Hepatocyte (in vitro differentiated cells): ENCODE measurements at regions not wholly inside any gene's neighbourhood (a gene's known extent, or its start where the extent isn't known, plus 50 kb on each side); places are given as distances from the start of the nearest gene placed in this dataset.

Experiments
- DNase-seq: peaks from one replicate; pipeline ENCODE4 v3.0.0-alpha.2; 2016; ENCODE audit warnings: low spot score
- H2AFZ ChIP-seq: fragments of 200-600 bp; sonication (generic); 2 replicates; pipeline ENCODE4 v1.6.0; 2016; ENCODE audit warnings: antibody characterized with exemption, mild to moderate bottlenecking
- H3K27ac ChIP-seq: fragments of 200-600 bp; sonication (generic); 2 replicates; pipeline ENCODE4 v1.5.1; 2016; ENCODE audit warnings: mild to moderate bottlenecking
- H3K27me3 ChIP-seq: fragments of 200-600 bp; sonication (generic); 2 replicates; pipeline ENCODE4 v1.6.1; 2016
- H3K36me3 ChIP-seq: fragments of 200-600 bp; sonication (generic); replicated peaks from 2 replicates; pipeline ENCODE4 v1.5.1; 2016; ENCODE audit warnings: low read depth; ENCODE audit not compliant: insufficient read depth
- H3K4me1 ChIP-seq: fragments of 200-600 bp; sonication (generic); 2 replicates; pipeline ENCODE4 v1.5.1; 2016; ENCODE audit warnings: mild to moderate bottlenecking, moderate library complexity; ENCODE audit not compliant: insufficient read depth
- H3K4me2 ChIP-seq: fragments of 200-600 bp; sonication (generic); 2 replicates; pipeline ENCODE4 v1.6.0; 2016
- H3K4me3 ChIP-seq: fragments of 200-600 bp; sonication (generic); 2 replicates; pipeline ENCODE4 v1.5.1; 2016; ENCODE audit warnings: mild to moderate bottlenecking
- H3K79me2 ChIP-seq: fragments of 200-600 bp; sonication (generic); 2 replicates; pipeline ENCODE4 v1.6.0; 2017; ENCODE audit warnings: mild to moderate bottlenecking
- H3K9me2 ChIP-seq: fragments of 200-600 bp; sonication (generic); replicated peaks from 2 replicates; pipeline ENCODE4 v1.6.0; 2017; ENCODE audit warnings: mild to moderate bottlenecking; ENCODE audit not compliant: insufficient read depth
- H3K9me3 ChIP-seq: fragments of 200-600 bp; sonication (generic); 2 replicates; pipeline ENCODE4 v1.5.1; 2016; ENCODE audit warnings: low read depth, mild to moderate bottlenecking
- H4K20me1 ChIP-seq: fragments of 200-600 bp; sonication (generic); 2 replicates; pipeline ENCODE4 v1.6.0; 2016; ENCODE audit warnings: mild to moderate bottlenecking; ENCODE audit not compliant: insufficient read depth, poor library complexity, severe bottlenecking
- CTCF ChIP-seq: fragments of 200-600 bp; sonication (generic); IDR thresholded peaks from 2 replicates; pipeline ENCODE4 v1.5.1; 2016; ENCODE audit warnings: antibody characterized with exemption, mild to moderate bottlenecking; ENCODE audit not compliant: poor library complexity
- EZH2 ChIP-seq: fragments of 200-600 bp; sonication (generic); IDR thresholded peaks from 2 replicates; pipeline ENCODE4 v1.6.1; 2016; ENCODE audit warnings: antibody characterized with exemption, mild to moderate bottlenecking, borderline replicate concordance
- EZH2phosphoT487 ChIP-seq: fragments of 200-600 bp; sonication (generic); IDR thresholded peaks from one replicate; pipeline ENCODE4 v1.6.1; 2018; ENCODE audit warnings: antibody characterized with exemption, mild to moderate bottlenecking, low read depth, moderate library complexity; ENCODE audit not compliant: unreplicated experiment, severe bottlenecking
- WGBS: methylation state at CpG from one replicate; pipeline ENCODE4 v1.1.6; 2016; ENCODE audit warnings: low lambda C conversion rate; ENCODE audit errors: missing lambda C conversion rate; 5-methylcytosine and 5-hydroxymethylcytosine counted together

- Histone ChIP-seq H3K4me3 (no peak overlapping the region), H3K4me1 (no peaks in the 10 kb centered on the region), H3K27me3 (peaks cover 5% of the 10 kb centered on the region), H4K20me1 (no peaks in the 10 kb centered on the region), H3K79me2 (no peaks in the 10 kb centered on the region), H3K9me2 (no peaks in the 10 kb centered on the region), H2AFZ (no peak overlapping the region), H3K27ac (no peak overlapping the region), H3K4me2 (no peak overlapping the region), H3K9me3 (no peaks in the 10 kb centered on the region), H3K36me3 (no peaks in the 10 kb centered on the region)
- WGBS = 75% methylated on average over 5 of the region's 5 CpGs
- no peak for DNase-seq
- no peak for TF ChIP-seq CTCF
- TF ChIP-seq EZH2 = no peak
- no peak for TF ChIP-seq EZH2phosphoT487
These were observed 321.5 kb upstream of the CHD6 start for GRCh38 chr20:41939659-41940058.

GRCh38 chr20:41938353-41938752 is 320.2 kb upstream of the CHD6 start:
- no peak for DNase-seq
- H4K20me1 ChIP-seq = no peaks in the 10 kb centered on the region
- H3K9me3 ChIP-seq = no peaks in the 10 kb centered on the region
- H3K79me2 ChIP-seq = no peaks in the 10 kb centered on the region
- H3K27me3 ChIP-seq = peaks cover 5% of the 10 kb centered on the region
- H2AFZ ChIP-seq = no peak overlapping the region
- no peaks in the 10 kb centered on the region for H3K4me1 ChIP-seq
- 39% methylated on average over 2 of the region's 2 CpGs for WGBS
- no peak overlapping the region for H3K27ac ChIP-seq
- H3K9me2 ChIP-seq = no peaks in the 10 kb centered on the region
- H3K4me3 ChIP-seq = no peak overlapping the region
- H3K36me3 ChIP-seq = no peaks in the 10 kb centered on the region
- no peak overlapping the region for H3K4me2 ChIP-seq
- TF ChIP-seq CTCF = no peak
- no peak for TF ChIP-seq EZH2
- no peak for TF ChIP-seq EZH2phosphoT487

- no peaks in the 10 kb centered on the region for H3K4me1 ChIP-seq
- no peak overlapping the region for H3K4me3 ChIP-seq
- no peak overlapping the region for H3K4me2 ChIP-seq
- H3K36me3 ChIP-seq = no peaks in the 10 kb centered on the region
- no peaks in the 10 kb centered on the region for H4K20me1 ChIP-seq
- no peaks in the 10 kb centered on the region for H3K9me2 ChIP-seq
- no peaks in the 10 kb centered on the region for H3K27me3 ChIP-seq
- H3K27ac ChIP-seq = no peak overlapping the region
- TF ChIP-seq EZH2 (no peak), CTCF (no peak), EZH2phosphoT487 (no peak)
- H2AFZ ChIP-seq = no peak overlapping the region
- 71% methylated on average over 4 of the region's 4 CpGs for WGBS
- DNase-seq = no peak
- no peaks in the 10 kb centered on the region for H3K9me3 ChIP-seq
- no peaks in the 10 kb centered on the region for H3K79me2 ChIP-seq
These were observed 317.1 kb upstream of the CHD6 start for GRCh38 chr20:41935259-41935791.

- no peak for TF ChIP-seq CTCF
- TF ChIP-seq EZH2 = no peak
- no peak for TF ChIP-seq EZH2phosphoT487
- H4K20me1 ChIP-seq = no peaks in the 10 kb centered on the region
- no peaks in the 10 kb centered on the region for H3K36me3 ChIP-seq
- WGBS = 86% methylated on average over 7 of the region's 7 CpGs
- no peaks in the 10 kb centered on the region for H3K79me2 ChIP-seq
- H3K9me3 ChIP-seq = no peaks in the 10 kb centered on the region
- H3K9me2 ChIP-seq = no peaks in the 10 kb centered on the region
- H3K27ac ChIP-seq = no peak overlapping the region
- no peak for DNase-seq
- H3K27me3 ChIP-seq = no peaks in the 10 kb centered on the region
- H3K4me2 ChIP-seq = no peak overlapping the region
- H3K4me1 ChIP-seq = no peaks in the 10 kb centered on the region
- no peak overlapping the region for H3K4me3 ChIP-seq
- H2AFZ ChIP-seq = no peak overlapping the region
These were observed 314.3 kb upstream of the CHD6 start for GRCh38 chr20:41932431-41932830.
